ENCODE measurements at regions not wholly inside any gene's neighbourhood (a gene's known extent, or its start where the extent isn't known, plus 50 kb on each side); places are given as distances from the start of the nearest gene placed in this dataset.
A peak's percentile ranks its signal among the peaks of the same experiment; 100 is the strongest.
"Not testable (repeated sequence)": the region's sequence is repeated elsewhere in the genome, so short reads cannot be mapped to it uniquely, and the experiment has no call there.

DNA sequence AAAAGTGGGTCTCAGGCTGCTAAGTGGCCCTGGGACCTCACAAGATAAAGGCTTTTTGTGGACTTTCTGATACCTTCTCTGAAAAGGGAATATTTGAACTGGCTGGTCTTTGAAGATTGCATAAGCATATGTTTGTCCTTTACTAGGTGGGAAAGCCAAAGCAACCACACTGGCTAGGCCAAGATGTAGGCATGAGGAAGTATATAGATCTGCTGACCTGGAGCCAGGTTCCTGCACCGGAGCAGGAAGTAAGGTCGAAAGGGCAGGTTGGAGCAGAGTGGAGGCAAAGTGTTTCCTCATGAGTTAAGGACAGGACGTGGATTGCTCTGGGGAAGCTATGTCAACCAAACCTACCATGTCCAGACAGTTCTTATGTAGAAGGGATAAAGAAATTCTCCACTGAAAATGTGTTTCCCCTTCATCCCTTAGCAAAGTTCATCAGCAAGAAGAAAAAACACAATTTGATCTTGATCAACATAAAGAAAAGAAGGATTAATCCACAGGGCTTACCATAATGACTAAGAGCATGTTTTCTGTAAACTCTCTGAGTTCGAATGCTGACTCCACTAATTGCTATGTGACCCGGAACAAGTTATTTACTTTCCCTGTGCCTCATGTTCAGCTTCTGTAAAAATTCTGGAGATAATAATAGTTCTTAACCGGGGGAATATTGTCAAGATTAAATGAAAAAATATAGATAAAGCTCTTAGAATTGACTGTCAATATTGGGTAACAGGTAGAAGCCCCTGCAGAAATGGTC is 156.1 kb upstream of the SRD5A2 start:
- no peak for DNase-seq

DNA sequence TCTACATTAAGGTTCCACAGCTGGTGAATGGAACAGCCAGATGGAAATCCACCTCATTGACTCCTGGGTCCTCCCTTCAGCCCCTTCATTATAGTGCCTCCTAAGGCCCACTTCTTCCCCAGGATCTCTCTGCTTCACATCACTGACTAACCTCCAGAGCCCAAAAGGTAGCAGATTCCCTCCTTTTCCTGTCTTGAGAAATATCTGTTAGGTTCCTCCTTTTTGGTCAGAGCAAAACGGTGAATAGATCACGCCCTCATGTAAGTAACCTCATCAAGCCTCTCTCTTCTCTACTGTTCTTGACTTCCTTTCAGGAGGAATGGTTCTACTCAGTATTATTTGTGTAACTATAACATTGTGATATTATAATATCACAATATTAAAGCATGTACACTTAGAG is 155.0 kb upstream of the SRD5A2 start:
- no peak for DNase-seq

DNA sequence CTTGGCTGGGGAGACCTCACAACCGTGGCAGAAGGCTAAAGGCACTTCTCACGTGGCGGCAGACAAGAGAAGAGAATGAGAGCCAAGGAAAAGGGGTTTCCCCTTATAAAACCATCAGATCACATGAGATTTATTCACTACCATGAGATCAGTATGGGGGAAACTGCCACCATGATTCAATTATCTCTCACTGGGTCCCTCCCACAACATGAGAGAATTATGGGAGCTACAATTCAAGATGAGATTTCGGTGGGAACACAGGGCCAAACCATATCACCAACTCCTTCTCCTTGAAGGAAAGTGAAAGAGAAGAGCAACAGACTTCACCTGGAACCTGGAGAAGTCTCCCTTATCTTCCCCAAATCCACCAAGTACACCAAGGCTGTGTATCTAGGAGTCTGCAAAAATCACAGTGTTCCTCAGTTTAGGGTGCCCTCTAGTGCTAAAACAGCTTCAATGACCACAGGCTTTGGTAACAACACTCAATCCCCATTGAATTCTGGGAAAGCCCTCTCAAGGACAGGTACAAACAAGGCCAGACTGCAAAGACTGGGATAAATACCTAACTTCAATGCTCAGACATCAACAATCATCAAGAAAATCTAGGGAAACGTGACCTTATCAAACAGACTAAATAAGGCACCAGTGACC is 148.8 kb upstream of the SRD5A2 start:
- peak; percentile 12 for DNase-seq

DNA sequence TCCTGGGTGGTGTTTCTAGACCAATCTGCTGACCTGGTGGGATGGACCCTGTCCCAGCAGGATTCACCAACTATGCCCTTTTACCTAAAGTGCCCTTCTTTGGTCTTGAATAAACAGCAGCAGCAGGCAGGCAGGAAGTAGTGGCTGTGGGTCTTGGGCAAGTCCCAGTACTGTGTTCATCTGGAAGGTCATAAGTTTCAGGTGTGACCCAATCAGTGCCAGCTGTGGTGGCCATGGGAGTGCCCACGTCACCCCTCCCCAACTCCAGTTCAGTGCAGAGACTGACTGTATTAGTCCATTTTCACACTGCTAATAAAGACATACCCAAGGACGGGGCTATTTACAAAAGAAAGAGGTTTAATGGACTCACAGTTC is 148.3 kb upstream of the SRD5A2 start:
- DNase-seq: no peak

DNA sequence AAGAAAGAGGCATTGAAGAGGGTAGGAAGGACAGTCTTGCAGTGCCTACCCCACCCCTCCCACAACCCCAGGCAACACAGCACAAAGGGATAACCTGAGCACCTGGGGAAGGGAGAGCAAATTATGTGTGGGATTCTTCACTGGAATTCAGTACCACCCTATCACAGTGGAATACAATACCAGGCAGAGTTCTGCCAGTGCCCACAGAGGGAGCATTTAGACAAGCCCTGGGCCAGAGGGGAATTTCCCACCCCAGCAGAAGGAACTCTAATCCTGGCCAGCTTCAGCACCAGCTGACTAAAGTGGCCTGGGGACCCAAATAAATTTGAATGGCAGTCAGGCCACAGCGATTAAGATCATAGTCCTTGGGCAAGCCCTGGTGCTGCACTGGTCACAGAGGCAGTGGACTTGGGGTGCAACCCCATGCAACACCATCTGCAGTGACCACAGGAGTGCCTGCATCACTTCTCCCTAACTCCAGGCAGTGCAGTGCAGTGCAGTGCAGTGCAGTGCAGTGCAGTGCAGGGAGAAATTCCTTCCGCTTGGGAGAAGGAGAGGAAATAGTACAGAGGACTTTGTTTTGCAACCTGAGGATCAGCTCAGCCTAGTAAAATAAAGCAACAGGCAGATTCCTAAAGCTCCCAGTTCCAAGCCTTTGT is 147.8 kb upstream of the SRD5A2 start:
- no peak for DNase-seq

DNA sequence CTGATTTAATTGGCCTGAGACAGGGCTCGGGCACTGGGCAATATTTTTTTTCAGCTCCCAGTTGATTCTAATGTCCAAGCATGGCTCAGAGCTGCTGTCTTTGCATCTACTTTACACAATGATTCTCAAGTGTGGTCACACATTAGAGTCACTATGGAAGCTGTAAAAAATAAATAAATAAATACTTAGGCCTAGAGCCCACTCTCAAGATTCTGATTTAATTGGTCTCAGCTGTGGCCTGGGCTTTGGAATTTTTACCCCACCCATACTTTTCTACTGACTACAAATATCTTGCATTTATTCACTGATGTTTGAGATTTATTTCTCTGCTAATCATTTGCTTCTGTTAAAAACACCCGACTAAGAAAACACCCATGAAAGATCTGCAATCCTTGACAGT is 145.7 kb upstream of the SRD5A2 start:
- DNase-seq: no peak

DNA sequence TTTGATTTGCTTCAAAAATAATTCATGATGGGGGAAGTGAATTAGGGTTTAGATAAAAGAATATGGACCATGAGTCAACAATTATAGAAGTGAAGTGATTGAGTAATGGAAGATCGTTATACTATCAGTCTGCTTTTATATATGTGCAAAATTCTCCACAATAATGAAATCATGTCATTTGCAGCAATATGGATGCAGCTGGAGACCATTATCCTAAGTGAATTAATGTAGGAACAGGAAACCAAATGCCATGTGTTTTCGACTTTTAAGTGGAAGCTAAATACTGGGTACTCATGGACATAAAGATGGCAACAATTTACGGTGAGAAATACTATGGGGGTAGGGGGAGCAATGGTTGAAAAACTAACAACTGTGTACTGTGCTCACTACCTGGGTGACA is 144.7 kb upstream of the SRD5A2 start:
- DNase-seq: no peak

DNA sequence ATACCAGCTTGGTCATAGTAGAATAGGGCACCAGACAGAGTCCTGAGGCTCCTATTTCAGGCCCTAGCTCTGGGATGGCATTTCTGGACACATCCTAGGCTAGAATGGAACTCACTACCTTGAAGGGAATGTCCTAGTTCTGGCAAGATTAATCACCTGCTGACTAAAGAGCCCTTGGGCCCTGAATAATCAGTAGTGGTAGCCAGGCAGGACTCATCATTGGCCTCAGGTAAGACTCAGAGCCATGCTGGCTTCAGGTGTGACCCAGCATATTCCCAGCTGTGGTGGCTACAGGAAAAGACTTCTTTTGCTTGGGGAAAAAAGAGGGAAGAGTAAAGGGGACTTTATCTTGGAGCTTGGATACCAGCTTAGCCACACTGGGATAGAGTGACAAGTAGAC is 131.0 kb upstream of the SRD5A2 start:
- no peak for DNase-seq

DNA sequence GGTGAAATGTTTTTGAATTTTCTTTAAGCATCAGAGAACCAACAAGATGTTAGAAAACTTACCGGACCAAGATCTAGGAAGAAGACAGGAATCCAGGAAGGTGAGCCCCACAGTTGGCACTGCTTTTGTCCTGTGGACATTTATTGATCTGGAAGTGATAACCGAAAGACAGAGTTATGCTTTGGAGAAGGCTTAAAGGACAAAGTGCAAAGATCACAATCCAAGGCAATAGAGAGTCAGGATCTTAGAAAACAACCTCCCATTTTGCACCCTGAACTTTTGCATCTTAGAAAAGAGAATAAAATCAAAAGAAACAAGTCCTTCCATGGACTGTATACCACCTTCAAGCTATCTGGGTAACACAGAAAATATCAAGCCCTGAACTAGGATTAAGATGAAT is 129.4 kb upstream of the SRD5A2 start:
- no peak for DNase-seq

DNA sequence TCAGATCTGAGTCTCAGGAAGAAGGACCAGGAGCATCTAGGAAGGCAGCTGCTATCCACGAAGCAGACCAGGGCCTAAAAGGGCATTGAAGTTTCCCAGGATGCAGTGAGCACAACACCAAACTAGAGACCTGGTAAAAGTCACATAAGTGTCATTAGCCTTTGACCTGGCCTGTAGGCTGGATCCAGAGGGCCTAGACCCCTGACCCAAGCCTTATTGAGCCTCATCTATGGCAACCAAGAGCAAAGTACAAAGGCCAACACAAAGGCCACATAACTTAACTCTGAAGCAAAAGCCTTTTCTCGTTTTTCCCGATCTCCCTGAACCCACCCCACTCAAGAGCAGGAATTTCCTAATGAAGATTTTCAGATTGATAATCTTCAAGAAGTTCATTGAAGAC is 127.3 kb upstream of the SRD5A2 start:
- no peak for DNase-seq

DNA sequence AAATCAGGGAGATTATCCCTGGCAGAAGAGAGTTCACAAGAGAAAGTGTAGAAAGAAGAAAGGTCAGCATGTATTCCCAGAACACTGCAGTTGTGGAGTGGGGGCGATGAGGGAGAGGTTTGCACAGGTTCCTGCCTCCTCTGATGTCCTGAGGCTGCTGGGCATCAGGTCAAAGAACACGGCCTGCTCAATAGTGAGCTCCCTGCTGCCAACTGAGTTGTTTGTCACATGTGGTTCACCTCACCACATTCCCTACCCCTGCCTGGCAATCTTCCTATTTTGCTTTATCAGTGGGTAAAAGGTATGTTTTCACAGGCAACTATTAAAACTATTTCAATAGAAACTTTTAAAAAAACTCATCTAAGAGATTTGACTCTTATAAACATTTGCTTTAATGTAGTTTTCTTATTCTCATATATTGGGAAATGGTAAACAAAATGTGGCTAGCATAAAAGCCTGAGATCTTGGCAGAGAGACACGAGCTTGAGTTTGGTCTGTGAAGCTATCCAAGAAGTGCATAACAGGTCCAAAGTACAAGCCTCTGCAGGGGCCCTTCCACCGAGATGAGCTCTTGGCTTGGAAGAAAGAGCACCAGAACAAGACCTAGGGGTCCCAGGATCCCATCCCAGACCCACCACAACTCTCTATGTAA is 123.9 kb upstream of the SRD5A2 start:
- DNase-seq: no peak

DNA sequence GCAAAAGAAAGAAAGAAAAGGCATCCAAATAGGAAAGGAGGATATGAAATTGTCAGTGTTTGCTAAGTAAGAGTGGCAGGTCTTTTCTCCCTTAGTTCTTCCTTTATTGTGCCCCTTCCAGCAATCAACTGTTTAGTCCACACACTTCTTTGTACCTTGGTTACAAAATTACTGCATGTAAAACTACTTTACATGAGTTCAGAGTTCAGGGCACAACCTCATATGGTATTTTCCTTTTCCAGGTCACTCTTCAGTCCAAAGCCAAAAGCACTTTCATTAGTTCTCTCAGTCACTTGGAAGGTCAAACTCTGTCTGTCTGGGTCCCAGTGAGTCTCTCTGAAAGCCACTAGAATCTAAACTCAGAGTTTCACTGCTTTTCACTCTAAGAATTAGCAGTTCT is 122.5 kb upstream of the SRD5A2 start:
- no peak for DNase-seq

DNA sequence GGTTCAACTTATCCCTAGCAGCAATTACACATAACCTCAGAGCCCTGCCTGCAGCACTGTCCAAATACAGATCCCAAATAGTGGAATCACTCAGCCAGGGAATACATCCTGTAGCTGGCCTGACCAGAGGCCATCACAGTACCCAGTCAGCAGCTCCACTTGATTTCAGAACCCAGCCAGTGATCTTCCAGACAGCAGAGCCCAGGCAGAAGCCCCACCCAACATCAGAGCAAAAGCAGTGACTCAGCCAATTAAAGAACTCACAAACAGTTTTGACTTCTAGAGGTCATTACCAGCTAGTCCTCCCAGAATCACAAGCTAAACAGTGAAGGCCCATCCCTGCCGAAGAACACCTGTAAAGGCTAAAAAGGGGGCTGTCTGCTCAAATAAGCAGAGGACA is 118.0 kb upstream of the SRD5A2 start:
- no peak for DNase-seq

DNA sequence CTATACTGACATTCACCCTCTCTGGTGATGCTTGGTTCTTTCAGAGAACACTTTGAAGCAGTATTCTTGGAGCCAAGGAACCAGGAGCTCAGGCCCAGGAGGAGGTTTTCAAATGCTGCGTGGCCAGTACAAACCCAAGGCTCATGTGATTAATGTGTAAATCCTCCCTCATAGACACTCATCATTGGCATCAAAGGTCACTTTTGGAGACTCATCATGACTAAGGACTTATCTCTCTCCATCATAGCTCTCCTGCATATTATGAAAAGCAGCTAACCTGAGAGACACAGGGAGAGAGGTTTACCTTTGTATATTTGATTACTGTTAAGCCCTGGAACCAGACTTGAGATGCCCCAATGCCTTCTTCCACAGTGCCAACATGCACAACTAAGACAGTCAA is 115.3 kb upstream of the SRD5A2 start:
- DNase-seq: no peak

DNA sequence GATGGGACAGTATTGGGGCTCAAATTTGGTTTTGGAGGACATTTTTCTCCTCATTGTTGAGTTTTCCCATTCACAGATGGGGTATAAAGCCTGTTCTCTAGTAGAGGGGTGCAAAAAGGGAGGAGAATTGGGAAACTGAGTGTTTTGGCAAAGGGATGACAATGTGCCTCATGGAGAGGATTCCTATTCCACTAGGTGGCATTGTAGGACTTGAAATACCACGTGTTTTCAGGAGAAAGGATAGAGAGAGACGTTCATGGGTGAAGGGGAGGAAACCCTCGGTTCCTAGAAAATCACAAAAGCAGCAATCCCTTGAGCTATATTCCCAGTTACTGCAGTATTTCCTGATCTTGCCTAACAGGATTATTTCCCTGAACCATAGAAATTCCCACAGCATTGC is 113.7 kb upstream of the SRD5A2 start:
- peak; percentile 13 for DNase-seq

DNA sequence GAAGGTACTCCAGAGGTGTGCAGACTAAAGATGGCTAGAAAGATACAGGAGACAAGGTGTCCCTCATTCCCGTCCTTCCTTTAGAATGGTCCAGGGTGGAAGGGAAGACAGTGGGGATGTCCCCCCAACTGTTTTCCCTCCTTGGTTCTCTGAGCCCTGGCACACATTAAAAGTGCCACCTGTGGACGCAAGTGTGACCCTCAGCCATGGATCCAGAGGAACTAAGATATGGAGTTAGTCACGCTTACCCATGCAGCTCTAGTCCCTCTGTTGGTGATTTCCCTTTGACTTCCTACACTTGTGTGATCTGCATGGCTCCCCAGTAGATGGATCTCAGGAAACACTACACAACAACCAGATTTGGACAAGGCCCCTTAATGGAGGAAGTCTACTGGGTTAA is 113.1 kb upstream of the SRD5A2 start:
- DNase-seq: peak; percentile 4

DNA sequence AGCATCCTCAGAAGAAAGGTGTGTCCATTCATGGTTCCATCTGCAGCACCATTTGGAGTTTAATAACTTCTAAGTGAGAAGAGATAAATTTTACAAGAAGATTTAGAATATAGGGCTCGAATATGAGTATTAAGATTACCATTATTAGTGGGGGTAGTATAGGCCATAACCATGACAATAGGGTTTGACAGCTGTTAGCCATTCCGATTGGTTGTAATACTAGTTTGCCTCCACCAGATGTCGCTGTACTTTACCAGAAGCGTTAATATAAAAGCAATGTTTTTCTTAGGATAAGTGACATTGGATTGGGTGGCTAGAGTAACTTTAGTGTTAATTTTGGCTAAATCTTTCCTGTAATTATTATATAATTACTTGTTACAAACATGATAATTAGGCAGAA is 107.5 kb upstream of the SRD5A2 start:
- DNase-seq: no peak

DNA sequence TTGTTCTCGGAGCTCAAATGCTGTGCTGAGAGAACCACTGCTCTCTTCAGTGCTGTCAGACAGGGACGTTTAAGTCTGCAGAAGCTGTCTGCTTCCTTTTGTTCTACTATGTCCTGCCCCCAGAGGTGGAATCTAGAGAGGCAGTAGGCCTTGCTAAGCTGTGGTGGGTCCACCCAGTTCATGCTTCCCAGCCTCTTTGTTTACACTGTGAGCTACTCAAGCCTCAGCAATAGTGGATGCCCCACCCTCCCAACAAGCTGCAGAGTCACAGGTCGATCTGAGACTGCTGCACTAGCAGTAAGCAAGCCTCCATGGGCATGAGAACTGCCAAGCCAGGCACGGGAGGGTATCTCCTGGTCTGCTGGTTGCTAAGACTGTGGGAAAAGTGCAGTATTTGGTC is 102.8 kb upstream of the SRD5A2 start:
- not testable (repeated sequence) for DNase-seq

DNA sequence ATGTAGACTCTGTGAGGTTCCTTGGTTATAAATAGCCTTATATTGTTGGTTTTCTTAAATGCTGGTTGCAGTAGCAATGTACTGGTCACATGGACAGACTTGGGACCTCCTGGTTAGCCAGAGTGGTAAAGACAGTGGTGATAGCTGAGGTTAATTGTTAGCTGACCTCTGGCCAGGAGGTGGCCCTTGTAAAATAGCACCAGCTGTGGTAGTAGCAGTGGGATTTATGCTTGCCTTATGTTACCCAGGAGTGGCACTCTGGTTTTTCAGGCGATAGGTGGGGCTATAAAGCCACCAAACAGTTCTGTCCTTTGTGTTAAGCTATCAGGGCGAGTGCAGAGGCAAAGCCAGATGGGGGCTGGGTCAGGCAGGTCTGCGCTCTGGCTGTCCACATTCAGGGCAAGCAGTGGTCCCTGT is 94.8 kb upstream of the SRD5A2 start:
- DNase-seq: no peak

DNA sequence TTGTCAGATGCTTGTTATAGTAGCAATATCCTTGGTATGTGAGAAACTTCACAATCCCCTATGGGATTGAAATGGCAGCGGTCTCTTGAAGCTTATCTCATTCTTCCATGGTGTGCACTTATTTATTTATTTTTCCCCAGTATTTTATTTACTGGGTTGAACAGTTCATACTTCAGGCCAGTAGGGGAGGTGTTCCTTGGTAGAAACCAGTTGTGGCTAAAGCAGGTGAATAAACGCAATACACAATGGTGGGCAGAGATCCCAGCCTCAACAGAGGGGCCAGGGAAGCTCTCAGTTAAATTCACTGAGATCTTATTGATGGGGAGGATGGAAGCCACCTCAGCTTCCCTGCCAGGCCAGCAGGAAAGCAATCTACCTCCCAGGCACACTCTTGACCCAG is 93.7 kb upstream of the SRD5A2 start:
- DNase-seq: no peak

DNA sequence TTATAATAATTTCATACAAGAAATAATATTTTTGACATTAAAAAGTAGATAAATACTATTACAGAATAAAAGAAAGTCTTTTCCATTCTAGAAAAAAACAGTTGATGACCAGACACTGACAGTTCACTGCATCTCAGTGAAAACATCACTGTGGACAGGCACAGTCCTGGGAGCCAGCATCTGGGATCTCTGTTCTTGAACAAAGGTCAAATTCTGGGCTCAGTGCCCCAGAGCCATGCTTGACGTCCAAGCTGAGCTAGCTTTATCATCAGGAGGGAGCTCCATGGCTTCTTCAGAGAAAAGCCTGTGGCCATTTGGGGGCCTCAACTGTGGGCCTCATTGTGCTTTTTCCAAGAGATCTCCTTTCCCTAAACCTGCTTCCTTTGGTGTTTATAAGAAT is 86.1 kb upstream of the SRD5A2 start:
- no peak for DNase-seq

DNA sequence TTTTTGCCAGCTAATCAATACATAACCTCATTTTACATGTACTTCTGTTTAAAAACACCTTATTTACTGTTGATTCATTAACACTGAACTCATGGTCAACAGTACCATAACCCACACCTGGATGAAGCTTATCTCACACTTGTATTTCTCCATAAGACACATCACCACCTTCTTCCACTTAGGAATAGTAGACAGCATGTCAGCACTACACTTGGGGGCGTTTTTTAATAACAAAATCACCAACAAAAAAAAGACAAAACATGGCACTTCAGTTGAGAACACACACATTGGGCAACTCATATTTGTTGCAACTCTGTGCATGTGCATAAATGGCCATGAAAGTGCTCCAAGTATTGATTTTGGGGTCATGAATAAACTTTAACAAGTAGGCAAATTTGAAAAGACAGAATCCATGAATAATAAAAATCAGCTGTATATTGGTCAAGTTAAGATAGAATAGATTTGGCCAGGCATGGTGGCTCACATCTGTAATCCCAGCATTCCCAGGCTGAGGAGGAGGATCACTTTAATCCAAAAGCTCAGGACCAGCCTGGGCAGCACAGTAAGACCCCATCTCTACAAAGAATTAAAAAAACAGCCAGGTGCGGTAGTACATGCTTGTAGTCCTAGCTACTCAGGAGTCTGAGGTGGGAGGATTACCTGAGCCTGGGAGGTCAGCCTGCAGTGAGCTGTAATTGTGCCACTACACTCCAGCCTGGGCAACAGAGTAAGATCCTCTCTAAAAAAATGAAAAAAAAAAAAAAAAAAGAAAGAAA is 84.4 kb upstream of the SRD5A2 start:
- DNase-seq: no peak

DNA sequence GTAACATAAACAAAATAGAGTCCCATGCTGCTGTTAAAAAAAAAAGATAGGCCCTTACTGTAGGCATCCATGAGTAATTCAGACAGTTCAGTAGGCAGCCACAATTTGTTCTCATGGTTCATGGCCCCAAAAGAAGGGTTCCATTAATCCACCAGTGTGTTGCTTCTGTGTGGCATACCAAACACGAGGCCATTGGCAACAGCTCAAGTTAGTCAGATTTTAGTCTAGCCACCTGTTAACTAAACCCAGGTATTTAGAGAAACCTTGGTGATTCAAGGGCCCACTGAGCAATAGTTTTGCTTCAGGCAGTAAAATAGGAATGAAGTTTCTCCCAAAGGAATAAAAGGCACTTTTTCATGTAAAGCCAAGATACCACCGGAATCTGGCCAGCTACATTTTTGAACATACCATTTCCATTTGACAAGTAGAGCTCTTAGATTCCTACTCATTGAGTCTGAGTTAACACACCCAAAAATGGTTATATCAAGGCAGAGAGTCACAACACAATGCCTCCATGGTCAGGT is 80.1 kb upstream of the SRD5A2 start:
- no peak for DNase-seq

All from RPMI8226 (cell line).